GM23338 (cell line): ENCODE measurements at regions not wholly inside any gene's neighbourhood (a gene's known extent, or its start where the extent isn't known, plus 50 kb on each side); places are given as distances from the start of the nearest gene placed in this dataset.

Experiments
- ATAC-seq: fragments of 200-7000 bp; cut with Tn5 transposase; 3 replicates; pipeline ENCODE4 v1.9.1; 2020
- DNase-seq: peaks from one replicate; pipeline ENCODE4 v3.0.0-alpha.2; 2015; ENCODE audit warnings: low spot score
- H2AFZ ChIP-seq: fragments of 200-600 bp; sonication (generic); 2 replicates; pipeline ENCODE4 v1.8.0; 2016; ENCODE audit warnings: antibody characterized with exemption, mild to moderate bottlenecking, moderate library complexity
- H3F3A ChIP-seq: fragments of 200-600 bp; sonication (generic); replicated peaks from 2 replicates; pipeline ENCODE4 v1.8.0; 2017; ENCODE audit warnings: antibody characterized with exemption, mixed run types, low read depth
- H3K27ac ChIP-seq: fragments of 200-600 bp; sonication (generic); 2 replicates; pipeline ENCODE4 v1.6.1; 2016; ENCODE audit warnings: low read depth
- H3K27me3 ChIP-seq: fragments of 200-600 bp; sonication (generic); 2 replicates; pipeline ENCODE4 v1.8.0; 2016; ENCODE audit warnings: mild to moderate bottlenecking, mixed run types, moderate library complexity; ENCODE audit not compliant: insufficient read depth
- H3K36me3 ChIP-seq: fragments of 200-600 bp; sonication (generic); 2 replicates; pipeline ENCODE4 v1.8.0; 2016; ENCODE audit warnings: mild to moderate bottlenecking; ENCODE audit not compliant: insufficient read depth
- H3K4me1 ChIP-seq: fragments of 200-600 bp; sonication (generic); 2 replicates; pipeline ENCODE4 v1.8.0; 2016; ENCODE audit warnings: mild to moderate bottlenecking, moderate library complexity; ENCODE audit not compliant: insufficient read depth
- H3K4me2 ChIP-seq: fragments of 200-600 bp; sonication (generic); 2 replicates; pipeline ENCODE4 v1.7.1; 2017; ENCODE audit warnings: mixed run types
- H3K4me3 ChIP-seq: fragments of 200-600 bp; sonication (generic); 2 replicates; pipeline ENCODE4 v1.6.1; 2016; ENCODE audit warnings: mixed run types
- H3K79me2 ChIP-seq: fragments of 200-600 bp; sonication (generic); replicated peaks from 2 replicates; pipeline ENCODE4 v1.8.0; 2017; ENCODE audit warnings: mild to moderate bottlenecking; ENCODE audit not compliant: insufficient read depth
- H3K9me2 ChIP-seq: fragments of 200-600 bp; sonication (generic); 2 replicates; pipeline ENCODE4 v1.8.0; 2017; ENCODE audit not compliant: insufficient read depth
- H4K20me1 ChIP-seq: fragments of 200-600 bp; sonication (generic); replicated peaks from 2 replicates; pipeline ENCODE4 v1.8.0; 2017; ENCODE audit warnings: mild to moderate bottlenecking; ENCODE audit not compliant: insufficient read depth
- H3K27ac Mint-ChIP-seq: 2 replicates; pipeline ENCODE4 v1.8.0; 2020; ENCODE audit warnings: inconsistent platforms, mild to moderate bottlenecking, moderate library complexity, mixed read lengths
- H3K27me3 Mint-ChIP-seq: 3 replicates; pipeline ENCODE4 v1.8.0; 2022; ENCODE audit warnings: low read depth, mild to moderate bottlenecking, moderate library complexity, mixed read lengths, inconsistent platforms; ENCODE audit not compliant: insufficient read depth, poor library complexity
- H3K36me3 Mint-ChIP-seq: 3 replicates; pipeline ENCODE4 v1.8.0; 2021; ENCODE audit warnings: low read depth, mild to moderate bottlenecking, inconsistent platforms, moderate library complexity, mixed read lengths
- H3K4me1 Mint-ChIP-seq: 3 replicates; pipeline ENCODE4 v1.8.0; 2020; ENCODE audit warnings: mild to moderate bottlenecking, inconsistent platforms, mixed read lengths
- H3K4me3 Mint-ChIP-seq: 3 replicates; pipeline ENCODE4 v1.8.0; 2021; ENCODE audit warnings: moderate library complexity, mild to moderate bottlenecking, inconsistent platforms, mixed read lengths
- H3K9me3 Mint-ChIP-seq: 3 replicates; pipeline ENCODE4 v1.8.0; 2020; ENCODE audit warnings: moderate library complexity, mild to moderate bottlenecking, inconsistent platforms, mixed read lengths
- CREB1 ChIP-seq: fragments of 250-450 bp; sonication (Bioruptor Pico); IDR thresholded peaks from 2 replicates; pipeline ENCODE4 v1.5.0; 2020; ENCODE audit warnings: low read depth, mild to moderate bottlenecking, moderate library complexity
- CTCF ChIP-seq, 2 experiments: fragments of 200-600 bp in 1 of 2; sonication (generic) in 1 of 2; conservative IDR thresholded peaks; 2 replicates each; pipeline versions ENCODE4 v1.5.1 to v1.6.1; 2016 to 2017; ENCODE audit warnings: antibody characterized with exemption in 2 of 2, low read depth in 2 of 2, mild to moderate bottlenecking in 2 of 2, moderate library complexity in 1 of 2
- ETS1 ChIP-seq: IDR thresholded peaks from 2 replicates; pipeline ENCODE4 v1.6.1; 2016; ENCODE audit warnings: antibody characterized with exemption
- EZH2phosphoT487 ChIP-seq: fragments of 200-600 bp; sonication (generic); IDR thresholded peaks from one replicate; pipeline ENCODE4 v1.8.1; 2018; ENCODE audit warnings: antibody characterized with exemption; ENCODE audit not compliant: unreplicated experiment
- JUNB ChIP-seq: IDR thresholded peaks from one replicate; pipeline ENCODE4 v1.6.1; 2016; ENCODE audit warnings: antibody characterized with exemption; ENCODE audit not compliant: unreplicated experiment
- REST ChIP-seq: IDR thresholded peaks from one replicate; pipeline ENCODE4 v1.6.1; 2018; ENCODE audit warnings: antibody characterized with exemption; ENCODE audit not compliant: unreplicated experiment
- ZNF114 ChIP-seq: fragments of 250-450 bp; sonication (Bioruptor Pico); IDR thresholded peaks from 2 replicates; pipeline ENCODE4 v1.5.0; 2020; ENCODE audit warnings: mild to moderate bottlenecking, moderate library complexity
- TF ChIP-seq, protein P1 (sequence below): fragments of 250-450 bp; sonication (Bioruptor Pico); IDR thresholded peaks from 2 replicates; pipeline ENCODE4 v1.5.0; 2020; ENCODE audit warnings: mild to moderate bottlenecking, moderate library complexity

DNA sequence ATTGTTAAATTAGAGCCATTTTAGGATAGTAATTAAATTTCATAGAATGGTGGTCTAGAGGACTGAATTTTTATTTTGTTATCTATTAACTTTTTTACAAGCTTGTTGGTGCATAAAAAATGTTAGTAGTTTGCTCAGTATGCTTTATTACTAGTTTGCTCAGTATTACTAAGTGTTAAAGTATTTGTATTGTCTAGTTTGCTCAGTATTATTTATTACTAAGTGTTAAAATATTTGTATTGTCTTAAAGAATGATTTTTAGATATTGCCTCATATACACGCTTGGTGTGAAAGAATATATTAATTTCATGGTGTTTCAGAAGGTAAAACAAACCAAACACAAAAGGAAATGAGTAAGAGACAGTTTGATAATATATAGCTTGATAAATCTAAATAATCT, 268.4 kb upstream of the MAGEB18 start (continued):
- TF ChIP-seq ZNF114 (CRISPR knock-in tag) (no peak), CREB1 (CRISPR knock-in tag) (no peak), JUNB (no peak), ETS1 (no peak)
- TF ChIP-seq, protein P1, sequence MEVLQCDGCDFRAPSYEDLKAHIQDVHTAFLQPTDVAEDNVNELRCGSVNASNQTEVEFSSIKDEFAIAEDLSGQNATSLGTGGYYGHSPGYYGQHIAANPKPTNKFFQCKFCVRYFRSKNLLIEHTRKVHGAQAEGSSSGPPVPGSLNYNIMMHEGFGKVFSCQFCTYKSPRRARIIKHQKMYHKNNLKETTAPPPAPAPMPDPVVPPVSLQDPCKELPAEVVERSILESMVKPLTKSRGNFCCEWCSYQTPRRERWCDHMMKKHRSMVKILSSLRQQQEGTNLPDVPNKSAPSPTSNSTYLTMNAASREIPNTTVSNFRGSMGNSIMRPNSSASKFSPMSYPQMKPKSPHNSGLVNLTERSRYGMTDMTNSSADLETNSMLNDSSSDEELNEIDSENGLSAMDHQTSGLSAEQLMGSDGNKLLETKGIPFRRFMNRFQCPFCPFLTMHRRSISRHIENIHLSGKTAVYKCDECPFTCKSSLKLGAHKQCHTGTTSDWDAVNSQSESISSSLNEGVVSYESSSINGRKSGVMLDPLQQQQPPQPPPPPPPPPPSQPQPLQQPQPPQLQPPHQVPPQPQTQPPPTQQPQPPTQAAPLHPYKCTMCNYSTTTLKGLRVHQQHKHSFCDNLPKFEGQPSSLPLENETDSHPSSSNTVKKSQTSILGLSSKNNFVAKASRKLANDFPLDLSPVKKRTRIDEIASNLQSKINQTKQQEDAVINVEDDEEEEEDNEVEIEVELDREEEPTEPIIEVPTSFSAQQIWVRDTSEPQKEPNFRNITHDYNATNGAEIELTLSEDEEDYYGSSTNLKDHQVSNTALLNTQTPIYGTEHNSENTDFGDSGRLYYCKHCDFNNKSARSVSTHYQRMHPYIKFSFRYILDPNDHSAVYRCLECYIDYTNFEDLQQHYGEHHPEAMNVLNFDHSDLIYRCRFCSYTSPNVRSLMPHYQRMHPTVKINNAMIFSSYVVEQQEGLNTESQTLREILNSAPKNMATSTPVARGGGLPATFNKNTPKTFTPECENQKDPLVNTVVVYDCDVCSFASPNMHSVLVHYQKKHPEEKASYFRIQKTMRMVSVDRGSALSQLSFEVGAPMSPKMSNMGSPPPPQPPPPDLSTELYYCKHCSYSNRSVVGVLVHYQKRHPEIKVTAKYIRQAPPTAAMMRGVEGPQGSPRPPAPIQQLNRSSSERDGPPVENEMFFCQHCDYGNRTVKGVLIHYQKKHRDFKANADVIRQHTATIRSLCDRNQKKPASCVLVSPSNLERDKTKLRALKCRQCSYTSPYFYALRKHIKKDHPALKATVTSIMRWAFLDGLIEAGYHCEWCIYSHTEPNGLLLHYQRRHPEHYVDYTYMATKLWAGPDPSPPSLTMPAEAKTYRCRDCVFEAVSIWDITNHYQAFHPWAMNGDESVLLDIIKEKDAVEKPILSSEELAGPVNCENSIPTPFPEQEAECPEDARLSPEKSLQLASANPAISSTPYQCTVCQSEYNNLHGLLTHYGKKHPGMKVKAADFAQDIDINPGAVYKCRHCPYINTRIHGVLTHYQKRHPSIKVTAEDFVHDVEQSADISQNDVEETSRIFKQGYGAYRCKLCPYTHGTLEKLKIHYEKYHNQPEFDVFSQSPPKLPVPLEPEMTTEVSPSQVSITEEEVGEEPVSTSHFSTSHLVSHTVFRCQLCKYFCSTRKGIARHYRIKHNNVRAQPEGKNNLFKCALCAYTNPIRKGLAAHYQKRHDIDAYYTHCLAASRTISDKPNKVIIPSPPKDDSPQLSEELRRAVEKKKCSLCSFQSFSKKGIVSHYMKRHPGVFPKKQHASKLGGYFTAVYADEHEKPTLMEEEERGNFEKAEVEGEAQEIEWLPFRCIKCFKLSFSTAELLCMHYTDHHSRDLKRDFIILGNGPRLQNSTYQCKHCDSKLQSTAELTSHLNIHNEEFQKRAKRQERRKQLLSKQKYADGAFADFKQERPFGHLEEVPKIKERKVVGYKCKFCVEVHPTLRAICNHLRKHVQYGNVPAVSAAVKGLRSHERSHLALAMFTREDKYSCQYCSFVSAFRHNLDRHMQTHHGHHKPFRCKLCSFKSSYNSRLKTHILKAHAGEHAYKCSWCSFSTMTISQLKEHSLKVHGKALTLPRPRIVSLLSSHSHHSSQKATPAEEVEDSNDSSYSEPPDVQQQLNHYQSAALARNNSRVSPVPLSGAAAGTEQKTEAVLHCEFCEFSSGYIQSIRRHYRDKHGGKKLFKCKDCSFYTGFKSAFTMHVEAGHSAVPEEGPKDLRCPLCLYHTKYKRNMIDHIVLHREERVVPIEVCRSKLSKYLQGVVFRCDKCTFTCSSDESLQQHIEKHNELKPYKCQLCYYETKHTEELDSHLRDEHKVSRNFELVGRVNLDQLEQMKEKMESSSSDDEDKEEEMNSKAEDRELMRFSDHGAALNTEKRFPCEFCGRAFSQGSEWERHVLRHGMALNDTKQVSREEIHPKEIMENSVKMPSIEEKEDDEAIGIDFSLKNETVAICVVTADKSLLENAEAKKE (CRISPR knock-in tag): no peak

- Mint-ChIP-seq H3K27ac (no peak overlapping the region), H3K4me3 (no peak overlapping the region), H3K27me3 (no peaks in the 10 kb centered on the region), H3K36me3 (no peaks in the 10 kb centered on the region), H3K4me1 (peaks cover 6% of the 10 kb centered on the region), H3K9me3 (no peaks in the 10 kb centered on the region)
- no peaks in the 10 kb centered on the region for H4K20me1 ChIP-seq
- H3K27me3 ChIP-seq: no peaks in the 10 kb centered on the region
- ATAC-seq (no peak), DNase-seq (no peak)
- no peaks in the 10 kb centered on the region for H3K9me2 ChIP-seq
- H3K4me3 ChIP-seq: no peak overlapping the region
- H3K36me3 ChIP-seq: no peaks in the 10 kb centered on the region
- H3K79me2 ChIP-seq: no peaks in the 10 kb centered on the region
- H3K4me2 ChIP-seq: no peak overlapping the region
- no peak overlapping the region for H2AFZ ChIP-seq
- no peaks in the 10 kb centered on the region for H3F3A ChIP-seq
- H3K27ac ChIP-seq: no peak overlapping the region
- H3K4me1 ChIP-seq: no peaks in the 10 kb centered on the region
- TF ChIP-seq JUNB (no peak), REST (no peak), ZNF114 (CRISPR knock-in tag) (no peak), CREB1 (CRISPR knock-in tag) (no peak), CTCF (conservative IDR thresholded peaks at IDR 0.05; ENCODE audit: low read depth in 2 of 2) (no peak), EZH2phosphoT487 (no peak)
These were observed 265.4 kb upstream of the MAGEB18 start for GRCh38 chrX:25872786-25873185.
